ENCODE measurements at regions not wholly inside any gene's neighbourhood (a gene's known extent, or its start where the extent isn't known, plus 50 kb on each side); places are given as distances from the start of the nearest gene placed in this dataset.

GRCh38 chr7:98713165-98713810, 96.2 kb downstream of the NPTX2 start:
- TF ChIP-seq CTCF (IDR thresholded peaks at IDR 0.05): no peak
- no peak for TF ChIP-seq EZH2 (IDR thresholded peaks at IDR 0.05; ENCODE audit: borderline replicate concordance, insufficient read depth, low read depth, low read length, poor library complexity, severe bottlenecking)
